ENCODE measurements at regions not wholly inside any gene's neighbourhood (a gene's known extent, or its start where the extent isn't known, plus 50 kb on each side); places are given as distances from the start of the nearest gene placed in this dataset.

- Histone ChIP-seq H2AFZ (ENCODE audit: low read length) (no peak overlapping the region), H3K9ac (ENCODE audit: insufficient read depth, low read length) (no peak overlapping the region), H3K4me2 (ENCODE audit: extremely low read depth, insufficient read depth, low read length) (no peak overlapping the region), H3K9me3 (ENCODE audit: control insufficient read depth, insufficient read depth, low read depth, low read length) (no peaks in the 10 kb centered on the region), H3K4me3 (replicated peaks in 1 of 4; ENCODE audit: control extremely low read depth in 1 of 4, insufficient read depth in 1 of 4, low read depth in 3 of 4, low read length in 4 of 4) (no peak overlapping the region), H3K79me2 (ENCODE audit: control insufficient read depth, insufficient read depth, low read length) (no peaks in the 10 kb centered on the region), H3K4me1 (ENCODE audit: control insufficient read depth, extremely low read depth, insufficient read depth, low read length) (peaks cover 2% of the 10 kb centered on the region), H3K27me3 (ENCODE audit: control insufficient read depth, insufficient read depth, low read length) (no peaks in the 10 kb centered on the region), H3K27ac (ENCODE audit: insufficient read depth, low read length) (no peak overlapping the region), H3K36me3 (ENCODE audit: control insufficient read depth, insufficient read depth, low read length) (no peaks in the 10 kb centered on the region), H4K20me1 (ENCODE audit: control insufficient read depth, extremely low read depth, insufficient read depth, low read length) (no peaks in the 10 kb centered on the region)
- DNase-seq (ENCODE audit: low read depth in 2 of 2), result no peak
- no peak for TF ChIP-seq CTCF (conservative IDR thresholded peaks at IDR 0.05 in 1 of 2, IDR thresholded peaks at IDR 0.05 in 1 of 2; ENCODE audit: low read depth in 1 of 2, low read length in 2 of 2)
- TF ChIP-seq EZH2 (IDR thresholded peaks at IDR 0.05; ENCODE audit: low read length, missing control alignments), result no peak
Observed at GRCh38 chr13:50715402-50716146, 127.9 kb downstream of the DLEU7 start.

- DNase-seq (ENCODE audit: low read depth in 2 of 2), result peak in 1 of 2 donors; percentile 56
- Histone ChIP-seq H3K4me2 (ENCODE audit: extremely low read depth, insufficient read depth, low read length) (no peak overlapping the region), H3K4me1 (ENCODE audit: control insufficient read depth, extremely low read depth, insufficient read depth, low read length) (no peaks in the 10 kb centered on the region), H3K27ac (ENCODE audit: insufficient read depth, low read length) (no peak overlapping the region), H3K36me3 (ENCODE audit: control insufficient read depth, insufficient read depth, low read length) (no peaks in the 10 kb centered on the region), H3K9ac (ENCODE audit: insufficient read depth, low read length) (no peak overlapping the region), H3K4me3 (replicated peaks in 1 of 4; ENCODE audit: control extremely low read depth in 1 of 4, insufficient read depth in 1 of 4, low read depth in 3 of 4, low read length in 4 of 4) (no peak overlapping the region), H2AFZ (ENCODE audit: low read length) (no peak overlapping the region), H3K9me3 (ENCODE audit: control insufficient read depth, insufficient read depth, low read depth, low read length) (no peaks in the 10 kb centered on the region), H3K79me2 (ENCODE audit: control insufficient read depth, insufficient read depth, low read length) (no peaks in the 10 kb centered on the region), H4K20me1 (ENCODE audit: control insufficient read depth, extremely low read depth, insufficient read depth, low read length) (no peaks in the 10 kb centered on the region), H3K27me3 (ENCODE audit: control insufficient read depth, insufficient read depth, low read length) (no peaks in the 10 kb centered on the region)
- TF ChIP-seq CTCF (conservative IDR thresholded peaks at IDR 0.05 in 1 of 2, IDR thresholded peaks at IDR 0.05 in 1 of 2; ENCODE audit: low read depth in 1 of 2, low read length in 2 of 2) (no peak), EZH2 (IDR thresholded peaks at IDR 0.05; ENCODE audit: low read length, missing control alignments) (no peak)
Observed at GRCh38 chr13:50720861-50721671, 122.4 kb downstream of the DLEU7 start.

GRCh38 chr13:50721672-50721992 is 121.9 kb downstream of the DLEU7 start:
- no peak overlapping the region for H3K27ac ChIP-seq (ENCODE audit: insufficient read depth, low read length)
- no peaks in the 10 kb centered on the region for H3K27me3 ChIP-seq (ENCODE audit: control insufficient read depth, insufficient read depth, low read length)
- H3K9ac ChIP-seq (ENCODE audit: insufficient read depth, low read length), result no peak overlapping the region
- H3K4me3 ChIP-seq (replicated peaks in 1 of 4; ENCODE audit: control extremely low read depth in 1 of 4, insufficient read depth in 1 of 4, low read depth in 3 of 4, low read length in 4 of 4), result no peak overlapping the region
- DNase-seq (ENCODE audit: low read depth in 2 of 2), result no peak
- no peaks in the 10 kb centered on the region for H3K36me3 ChIP-seq (ENCODE audit: control insufficient read depth, insufficient read depth, low read length)
- no peaks in the 10 kb centered on the region for H3K4me1 ChIP-seq (ENCODE audit: control insufficient read depth, extremely low read depth, insufficient read depth, low read length)
- H3K4me2 ChIP-seq (ENCODE audit: extremely low read depth, insufficient read depth, low read length), result no peak overlapping the region
- no peaks in the 10 kb centered on the region for H3K79me2 ChIP-seq (ENCODE audit: control insufficient read depth, insufficient read depth, low read length)
- H3K9me3 ChIP-seq (ENCODE audit: control insufficient read depth, insufficient read depth, low read depth, low read length), result no peaks in the 10 kb centered on the region
- no peaks in the 10 kb centered on the region for H4K20me1 ChIP-seq (ENCODE audit: control insufficient read depth, extremely low read depth, insufficient read depth, low read length)
- TF ChIP-seq CTCF (conservative IDR thresholded peaks at IDR 0.05 in 1 of 2, IDR thresholded peaks at IDR 0.05 in 1 of 2; ENCODE audit: low read depth in 1 of 2, low read length in 2 of 2) (no peak), EZH2 (IDR thresholded peaks at IDR 0.05; ENCODE audit: low read length, missing control alignments) (no peak)
- H2AFZ ChIP-seq (ENCODE audit: low read length), result no peak overlapping the region

Measured in fibroblast of lung (primary cell).